Vagina (tissue), 2 donors: ENCODE measurements at regions not wholly inside any gene's neighbourhood (a gene's known extent, or its start where the extent isn't known, plus 50 kb on each side); places are given as distances from the start of the nearest gene placed in this dataset.

Source experiments
- POLR2A ChIP-seq, 2 donors: fragments of 450-650 bp; IDR thresholded peaks; one replicate each; pipeline ENCODE4 v1.6.1; 2017; ENCODE audit warnings: antibody characterized with exemption in 2 of 2, mild to moderate bottlenecking in 2 of 2, moderate library complexity in 2 of 2
- POLR2AphosphoS5 ChIP-seq, 2 donors: sonication (generic); formaldehyde crosslinking; IDR thresholded peaks; one replicate each; pipeline ENCODE4 v1.9.0; 2017; ENCODE audit warnings: antibody characterized with exemption in 2 of 2, mild to moderate bottlenecking in 2 of 2, low read depth in 1 of 2; ENCODE audit not compliant: insufficient read depth in 1 of 2
- TF ChIP-seq, protein P1 (sequence below), 3 experiments: fragments of 450-650 bp in 2 of 3; fragments of 200-600 bp in 1 of 3; sonication (generic) in 1 of 3; IDR thresholded peaks; one replicate each; pipeline ENCODE4 v1.5.1; 2017 to 2019; ENCODE audit warnings: antibody characterized with exemption in 3 of 3, mild to moderate bottlenecking in 2 of 3, moderate library complexity in 2 of 3

DNA sequence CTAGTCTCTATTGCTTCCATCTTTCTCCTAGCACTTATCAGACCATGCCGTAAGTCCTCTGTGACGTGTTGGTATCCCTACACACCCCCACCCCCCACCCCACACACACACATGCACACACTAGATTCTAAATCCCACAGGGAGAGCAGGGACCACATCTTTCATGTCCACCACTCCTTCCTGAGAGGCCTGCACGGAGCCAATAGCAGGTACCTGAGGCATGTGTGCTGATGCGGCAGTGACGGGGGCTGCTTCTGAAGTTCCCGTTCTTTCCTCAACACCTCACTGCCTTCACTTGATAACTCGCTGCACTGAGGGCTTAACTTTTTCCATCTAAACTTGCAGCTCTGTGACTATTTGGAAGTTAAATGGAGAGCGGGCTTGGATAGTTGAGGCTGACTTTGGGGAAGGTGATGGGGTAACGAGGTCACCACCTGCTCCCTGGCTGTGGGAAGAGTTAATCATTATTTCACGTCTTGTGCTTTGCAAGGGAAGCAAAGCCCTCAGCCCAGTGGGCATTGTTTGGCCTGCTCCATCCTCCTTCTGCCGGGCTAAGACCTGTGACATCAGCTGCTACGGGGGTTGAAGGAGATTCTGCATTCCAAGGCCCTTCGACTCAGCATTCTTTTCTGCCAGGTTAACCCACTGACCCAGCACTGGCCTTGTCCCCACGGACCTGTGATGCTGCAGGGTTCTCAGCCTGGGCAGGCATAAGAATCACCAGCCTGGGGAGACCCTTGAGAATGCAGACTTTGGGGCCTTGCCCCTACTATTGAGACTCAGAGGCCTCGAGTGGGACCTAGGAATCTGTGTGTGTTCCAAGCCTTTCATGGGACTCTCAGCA lies 187.8 kb downstream of the ANKRD60 start:
- TF ChIP-seq, protein P1, sequence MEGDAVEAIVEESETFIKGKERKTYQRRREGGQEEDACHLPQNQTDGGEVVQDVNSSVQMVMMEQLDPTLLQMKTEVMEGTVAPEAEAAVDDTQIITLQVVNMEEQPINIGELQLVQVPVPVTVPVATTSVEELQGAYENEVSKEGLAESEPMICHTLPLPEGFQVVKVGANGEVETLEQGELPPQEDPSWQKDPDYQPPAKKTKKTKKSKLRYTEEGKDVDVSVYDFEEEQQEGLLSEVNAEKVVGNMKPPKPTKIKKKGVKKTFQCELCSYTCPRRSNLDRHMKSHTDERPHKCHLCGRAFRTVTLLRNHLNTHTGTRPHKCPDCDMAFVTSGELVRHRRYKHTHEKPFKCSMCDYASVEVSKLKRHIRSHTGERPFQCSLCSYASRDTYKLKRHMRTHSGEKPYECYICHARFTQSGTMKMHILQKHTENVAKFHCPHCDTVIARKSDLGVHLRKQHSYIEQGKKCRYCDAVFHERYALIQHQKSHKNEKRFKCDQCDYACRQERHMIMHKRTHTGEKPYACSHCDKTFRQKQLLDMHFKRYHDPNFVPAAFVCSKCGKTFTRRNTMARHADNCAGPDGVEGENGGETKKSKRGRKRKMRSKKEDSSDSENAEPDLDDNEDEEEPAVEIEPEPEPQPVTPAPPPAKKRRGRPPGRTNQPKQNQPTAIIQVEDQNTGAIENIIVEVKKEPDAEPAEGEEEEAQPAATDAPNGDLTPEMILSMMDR (IDR thresholded peaks at IDR 0.05), result no peak
- no peak for TF ChIP-seq POLR2AphosphoS5 (IDR thresholded peaks at IDR 0.05; ENCODE audit: insufficient read depth in 1 of 2, low read depth in 1 of 2)
- no peak for TF ChIP-seq POLR2A (IDR thresholded peaks at IDR 0.05)
